Nephron (organoid): ENCODE measurements at regions not wholly inside any gene's neighbourhood (a gene's known extent, or its start where the extent isn't known, plus 50 kb on each side); places are given as distances from the start of the nearest gene placed in this dataset.
A peak's percentile ranks its signal among the peaks of the same experiment; 100 is the strongest.

Experiments
- H3K27ac Mint-ChIP-seq, 3 experiments: 2 replicates each; pipeline ENCODE4 v1.8.0; 2020; ENCODE audit warnings: mixed read lengths in 3 of 3, mild to moderate bottlenecking in 2 of 3, moderate library complexity in 1 of 3
- H3K27me3 Mint-ChIP-seq: 2 replicates; pipeline ENCODE4 v1.8.0; 2021; ENCODE audit warnings: low read depth, mild to moderate bottlenecking, moderate library complexity, mixed read lengths
- H3K36me3 Mint-ChIP-seq: 2 replicates; pipeline ENCODE4 v1.8.0; 2020; ENCODE audit warnings: low read depth, mixed read lengths
- H3K4me1 Mint-ChIP-seq: 2 replicates; pipeline ENCODE4 v1.8.0; 2020; ENCODE audit warnings: mixed read lengths
- H3K4me3 Mint-ChIP-seq, 3 experiments: 2 replicates each; pipeline ENCODE4 v1.8.0; 2020; ENCODE audit warnings: mild to moderate bottlenecking in 3 of 3, mixed read lengths in 3 of 3, moderate library complexity in 2 of 3
- H3K9me3 Mint-ChIP-seq: 2 replicates; pipeline ENCODE4 v1.8.0; 2020; ENCODE audit warnings: mixed read lengths
- CTCF ChIP-seq, 3 experiments: fragments of 200-600 bp; sonication (generic); IDR thresholded peaks; one replicate each; pipeline ENCODE4 v1.5.0; 2021; ENCODE audit warnings: antibody characterized with exemption in 3 of 3; ENCODE audit not compliant: unreplicated experiment in 3 of 3

GRCh38 chr7:106493041-106493731 is 167.8 kb downstream of the CCDC71L start:
- Mint-ChIP-seq H3K4me3 (no peak overlapping the region), H3K9me3 (peaks cover 10% of the 10 kb centered on the region), H3K27ac (no peak overlapping the region), H3K36me3 (no peaks in the 10 kb centered on the region), H3K4me1 (no peaks in the 10 kb centered on the region), H3K27me3 (peaks cover 4% of the 10 kb centered on the region)
- no peak for TF ChIP-seq CTCF (IDR thresholded peaks at IDR 0.05; ENCODE audit: unreplicated experiment in 3 of 3)

- H3K27ac Mint-ChIP-seq, result no peak overlapping the region
- peaks cover 5% of the 10 kb centered on the region for H3K27me3 Mint-ChIP-seq
- no peak for TF ChIP-seq CTCF (IDR thresholded peaks at IDR 0.05; ENCODE audit: unreplicated experiment in 3 of 3)
These were observed 172.5 kb downstream of the CCDC71L start for GRCh38 chr7:106488465-106488864.

GRCh38 chr7:106487892-106488291 is 173.1 kb downstream of the CCDC71L start:
- Mint-ChIP-seq H3K27ac (no peak overlapping the region), H3K9me3 (no peaks in the 10 kb centered on the region), H3K4me3 (no peak overlapping the region), H3K4me1 (peaks cover 19% of the 10 kb centered on the region), H3K36me3 (no peaks in the 10 kb centered on the region), H3K27me3 (peaks cover 5% of the 10 kb centered on the region)
- TF ChIP-seq CTCF (IDR thresholded peaks at IDR 0.05; ENCODE audit: unreplicated experiment in 3 of 3), result no peak

More at GRCh38 chr7:106488465-106488864, 172.5 kb downstream of the CCDC71L start:
- Mint-ChIP-seq H3K4me1 (peaks cover 19% of the 10 kb centered on the region), H3K4me3 (no peak overlapping the region), H3K36me3 (no peaks in the 10 kb centered on the region), H3K9me3 (no peaks in the 10 kb centered on the region)

GRCh38 chr7:106486331-106486730 is 174.6 kb downstream of the CCDC71L start:
- H3K9me3 Mint-ChIP-seq, result no peaks in the 10 kb centered on the region
- H3K27me3 Mint-ChIP-seq, result peaks cover 5% of the 10 kb centered on the region
- H3K4me1 Mint-ChIP-seq, result peaks cover 19% of the 10 kb centered on the region
- no peak overlapping the region for H3K4me3 Mint-ChIP-seq
- H3K36me3 Mint-ChIP-seq, result no peaks in the 10 kb centered on the region
- no peak for TF ChIP-seq CTCF (IDR thresholded peaks at IDR 0.05; ENCODE audit: unreplicated experiment in 3 of 3)
- peak overlapping the region in 2 of 3 experiments; percentile 30 to 60 for H3K27ac Mint-ChIP-seq

- peaks cover 19% of the 10 kb centered on the region for H3K4me1 Mint-ChIP-seq
- H3K9me3 Mint-ChIP-seq, result no peaks in the 10 kb centered on the region
- peaks cover 5% of the 10 kb centered on the region for H3K27me3 Mint-ChIP-seq
- no peak overlapping the region for H3K4me3 Mint-ChIP-seq
- H3K36me3 Mint-ChIP-seq, result no peaks in the 10 kb centered on the region
- TF ChIP-seq CTCF (IDR thresholded peaks at IDR 0.05; ENCODE audit: unreplicated experiment in 3 of 3), result no peak
- H3K27ac Mint-ChIP-seq, result peak overlapping the region in 2 of 3 experiments; percentile 30 to 60
These were observed 175.0 kb downstream of the CCDC71L start for GRCh38 chr7:106485919-106486318.

GRCh38 chr7:106485031-106485551 is 175.9 kb downstream of the CCDC71L start:
- Mint-ChIP-seq H3K27me3 (peaks cover 5% of the 10 kb centered on the region), H3K27ac (peak overlapping the region in 2 of 3 experiments; percentile 30 to 60), H3K36me3 (no peaks in the 10 kb centered on the region), H3K4me3 (no peak overlapping the region), H3K9me3 (no peaks in the 10 kb centered on the region), H3K4me1 (peaks cover 19% of the 10 kb centered on the region)
- TF ChIP-seq CTCF (IDR thresholded peaks at IDR 0.05; ENCODE audit: unreplicated experiment in 3 of 3), result no peak
